HG03066 (cell line): ENCODE measurements at regions not wholly inside any gene's neighbourhood (a gene's known extent, or its start where the extent isn't known, plus 50 kb on each side); places are given as distances from the start of the nearest gene placed in this dataset.

Source experiments
- ATAC-seq: cut with Tn5 transposase; IDR thresholded peaks from one replicate; pipeline ENCODE4 v1.9.1; 2021; ENCODE audit warnings: low read depth; ENCODE audit not compliant: unreplicated experiment

GRCh38 chr1:88080875-88081274 is 603.2 kb upstream of the PKN2 start:
- ATAC-seq: no peak

- no peak for ATAC-seq
Observed at GRCh38 chr1:88088481-88088880, 595.6 kb upstream of the PKN2 start.

GRCh38 chr1:88089961-88090360 is 594.1 kb upstream of the PKN2 start:
- no peak for ATAC-seq

GRCh38 chr1:88098881-88099280 is 585.2 kb upstream of the PKN2 start:
- ATAC-seq: no peak

- ATAC-seq: no peak
Observed at GRCh38 chr1:88101041-88101440, 583.0 kb upstream of the PKN2 start.

- ATAC-seq: no peak
Observed at GRCh38 chr1:88104236-88104635, 579.8 kb upstream of the PKN2 start.

- no peak for ATAC-seq
Observed at GRCh38 chr1:88104886-88105285, 579.2 kb upstream of the PKN2 start.

- ATAC-seq: no peak
Observed at GRCh38 chr1:88111816-88112215, 572.3 kb upstream of the PKN2 start.

GRCh38 chr1:88117597-88117996 is 566.5 kb upstream of the PKN2 start:
- no peak for ATAC-seq

GRCh38 chr1:88118176-88118845 is 565.8 kb upstream of the PKN2 start:
- ATAC-seq: no peak

GRCh38 chr1:88124614-88125013 is 559.5 kb upstream of the PKN2 start:
- ATAC-seq: no peak

- no peak for ATAC-seq
Observed at GRCh38 chr1:88126467-88126866, 557.6 kb upstream of the PKN2 start.

- no peak for ATAC-seq
Observed at GRCh38 chr1:88133991-88134390, 550.1 kb upstream of the PKN2 start.

GRCh38 chr1:88134983-88135921 is 548.8 kb upstream of the PKN2 start:
- ATAC-seq: no peak

GRCh38 chr1:88139633-88140032 is 544.4 kb upstream of the PKN2 start:
- ATAC-seq: no peak

GRCh38 chr1:88140325-88140724 is 543.7 kb upstream of the PKN2 start:
- ATAC-seq: no peak

- ATAC-seq: no peak
Observed at GRCh38 chr1:88141499-88142074, 542.5 kb upstream of the PKN2 start.

- no peak for ATAC-seq
Observed at GRCh38 chr1:88145752-88146151, 538.3 kb upstream of the PKN2 start.

- no peak for ATAC-seq
Observed at GRCh38 chr1:88149686-88150085, 534.4 kb upstream of the PKN2 start.

- no peak for ATAC-seq
Observed at GRCh38 chr1:88150330-88150729, 533.7 kb upstream of the PKN2 start.

- no peak for ATAC-seq
Observed at GRCh38 chr1:88163187-88163586, 520.9 kb upstream of the PKN2 start.

- ATAC-seq: no peak
Observed at GRCh38 chr1:88168126-88168525, 515.9 kb upstream of the PKN2 start.
